ENCODE measurements at regions not wholly inside any gene's neighbourhood (a gene's known extent, or its start where the extent isn't known, plus 50 kb on each side); places are given as distances from the start of the nearest gene placed in this dataset.
"Not testable (repeated sequence)": the region's sequence is repeated elsewhere in the genome, so short reads cannot be mapped to it uniquely, and the experiment has no call there.

DNA sequence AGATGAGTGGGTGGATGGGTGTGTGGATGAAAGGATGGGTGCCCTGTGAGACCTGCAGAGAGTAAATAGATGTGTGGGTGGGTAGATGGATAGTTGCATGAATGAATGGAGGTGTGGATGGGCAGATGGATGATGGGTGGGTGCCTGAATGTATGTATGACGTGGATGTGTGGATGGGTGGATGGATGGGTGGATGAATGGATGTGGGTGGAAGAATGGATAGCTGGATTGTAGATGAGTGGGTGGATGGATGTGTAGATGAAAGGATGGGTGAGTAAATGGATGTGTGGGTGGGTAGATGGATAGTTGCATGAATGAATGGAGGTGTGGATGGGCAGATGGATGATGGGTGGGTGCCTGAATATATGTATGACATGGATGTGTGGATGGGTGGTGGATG is 374.7 kb downstream of the BRD1 start:
- not testable (repeated sequence) for H3K36me3 ChIP-seq (ENCODE audit: control insufficient read depth, insufficient read depth, low read length); H3K9me3 ChIP-seq (ENCODE audit: control insufficient read depth, low read length); H3K27me3 ChIP-seq (replicated peaks; ENCODE audit: control insufficient read depth, insufficient read depth, low read length, poor library complexity, severe bottlenecking)

DNA sequence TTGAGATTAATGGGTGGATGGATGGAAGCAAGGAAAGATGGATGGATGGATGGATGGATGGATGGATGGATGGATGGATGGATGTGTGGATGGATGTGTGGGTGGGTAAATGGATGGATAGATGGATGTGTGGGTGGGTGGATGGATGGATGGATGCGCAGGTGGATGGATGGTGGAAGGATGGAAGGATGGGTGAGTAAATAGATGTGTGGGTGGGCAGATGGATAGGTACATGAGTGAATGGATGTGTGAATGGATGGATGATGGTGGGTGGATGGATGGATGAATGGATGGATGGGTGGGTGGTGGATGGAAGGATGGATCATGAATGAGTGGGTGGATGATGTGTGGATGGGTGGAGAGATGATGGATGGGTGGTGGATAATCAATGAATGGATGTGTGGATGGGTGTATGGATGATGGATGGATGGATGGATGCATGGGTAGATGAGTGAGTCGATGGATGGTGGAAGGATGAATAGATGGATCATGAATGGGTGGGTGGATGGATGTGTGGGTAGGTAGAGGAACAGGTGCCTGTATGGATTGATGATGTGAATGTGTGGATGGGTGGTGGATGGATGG is 375.2 kb downstream of the BRD1 start:
- H3K4me1 ChIP-seq (ENCODE audit: control insufficient read depth, insufficient read depth, low read length, poor library complexity, severe bottlenecking) = no peaks in the 10 kb centered on the region
- no peaks in the 10 kb centered on the region for H3K36me3 ChIP-seq (ENCODE audit: control insufficient read depth, insufficient read depth, low read length)
- H3K4me3 ChIP-seq (ENCODE audit: insufficient read depth, low read depth, low read length, poor library complexity, severe bottlenecking) = no peak overlapping the region
- H3K27ac ChIP-seq (ENCODE audit: insufficient read depth, low read length, poor library complexity, severe bottlenecking) = no peak overlapping the region
- H3K27me3 ChIP-seq (replicated peaks; ENCODE audit: control insufficient read depth, insufficient read depth, low read length, poor library complexity, severe bottlenecking) = peaks cover 4% of the 10 kb centered on the region
- no peak for DNase-seq
- H3K9me3 ChIP-seq (ENCODE audit: control insufficient read depth, low read length) = no peaks in the 10 kb centered on the region

More for the DNA sequence above, 374.7 kb downstream of the BRD1 start:
- H3K27ac ChIP-seq (ENCODE audit: insufficient read depth, low read length, poor library complexity, severe bottlenecking); DNase-seq; H3K4me3 ChIP-seq (ENCODE audit: insufficient read depth, low read depth, low read length, poor library complexity, severe bottlenecking); H3K4me1 ChIP-seq (ENCODE audit: control insufficient read depth, insufficient read depth, low read length, poor library complexity, severe bottlenecking): not testable (repeated sequence)

DNA sequence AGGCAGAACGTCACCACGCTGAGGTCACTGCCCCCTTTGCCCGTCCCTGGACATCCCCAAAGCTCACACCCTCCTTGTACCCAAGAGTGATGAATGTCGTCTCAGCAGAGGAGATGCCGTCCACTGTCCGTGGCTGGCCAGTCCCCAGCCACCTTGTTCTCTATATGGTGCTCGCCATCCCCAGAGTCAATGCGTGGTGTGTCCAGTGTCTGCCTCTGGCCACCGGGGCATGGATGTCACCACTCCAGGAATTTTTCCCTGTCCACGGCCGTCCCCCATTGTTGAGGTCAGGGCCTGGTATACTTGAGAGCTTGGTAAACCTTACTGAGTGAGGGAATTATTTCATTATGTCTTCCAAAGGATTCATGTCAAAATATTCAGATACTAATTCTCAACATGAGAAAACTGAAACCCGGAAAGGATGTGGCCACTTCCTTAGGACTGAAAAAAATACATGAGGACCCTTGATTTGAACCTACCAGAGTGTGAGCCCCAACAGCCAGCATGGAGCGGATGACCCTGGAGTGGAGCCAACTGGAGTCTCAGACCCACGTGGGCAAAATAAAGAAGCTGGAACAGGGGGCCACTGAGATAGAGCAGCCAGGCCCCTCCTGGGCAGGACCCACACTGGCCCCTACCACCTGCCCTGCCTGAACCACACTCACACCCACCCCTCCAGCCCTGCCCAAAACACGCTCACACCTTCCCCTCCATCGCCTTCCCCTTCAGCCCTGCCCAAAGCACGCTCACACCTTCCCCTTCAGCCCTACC is 376.4 kb downstream of the BRD1 start:
- Histone ChIP-seq H3K9me3 (ENCODE audit: control insufficient read depth, low read length) (no peaks in the 10 kb centered on the region), H3K27ac (ENCODE audit: insufficient read depth, low read length, poor library complexity, severe bottlenecking) (no peak overlapping the region), H3K4me1 (ENCODE audit: control insufficient read depth, insufficient read depth, low read length, poor library complexity, severe bottlenecking) (no peaks in the 10 kb centered on the region), H3K4me3 (ENCODE audit: insufficient read depth, low read depth, low read length, poor library complexity, severe bottlenecking) (no peak overlapping the region), H3K27me3 (replicated peaks; ENCODE audit: control insufficient read depth, insufficient read depth, low read length, poor library complexity, severe bottlenecking) (peaks cover 4% of the 10 kb centered on the region), H3K36me3 (ENCODE audit: control insufficient read depth, insufficient read depth, low read length) (no peaks in the 10 kb centered on the region)
- DNase-seq = no peak

DNA sequence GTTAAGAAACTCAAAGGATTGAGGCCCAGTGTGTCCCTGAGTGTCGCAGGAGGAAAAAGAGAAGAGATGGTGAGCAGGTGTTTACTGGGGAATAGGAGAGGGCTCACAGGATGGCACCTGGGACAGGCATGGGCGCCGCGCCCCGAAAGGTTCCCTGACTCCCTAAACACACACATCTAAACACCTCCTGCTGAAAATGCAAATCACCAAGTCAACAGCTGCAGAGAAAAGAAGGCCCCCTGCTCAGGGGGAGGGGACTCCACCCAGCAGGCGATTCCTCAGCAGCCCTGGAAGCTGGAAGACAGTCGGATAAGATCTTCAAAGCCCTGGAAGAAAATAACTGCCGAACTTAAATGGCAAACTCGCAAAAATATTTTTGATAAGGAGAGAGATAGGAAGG is 377.2 kb downstream of the BRD1 start:
- DNase-seq = no peak
- H3K9me3 ChIP-seq (ENCODE audit: control insufficient read depth, low read length) = no peaks in the 10 kb centered on the region

DNA sequence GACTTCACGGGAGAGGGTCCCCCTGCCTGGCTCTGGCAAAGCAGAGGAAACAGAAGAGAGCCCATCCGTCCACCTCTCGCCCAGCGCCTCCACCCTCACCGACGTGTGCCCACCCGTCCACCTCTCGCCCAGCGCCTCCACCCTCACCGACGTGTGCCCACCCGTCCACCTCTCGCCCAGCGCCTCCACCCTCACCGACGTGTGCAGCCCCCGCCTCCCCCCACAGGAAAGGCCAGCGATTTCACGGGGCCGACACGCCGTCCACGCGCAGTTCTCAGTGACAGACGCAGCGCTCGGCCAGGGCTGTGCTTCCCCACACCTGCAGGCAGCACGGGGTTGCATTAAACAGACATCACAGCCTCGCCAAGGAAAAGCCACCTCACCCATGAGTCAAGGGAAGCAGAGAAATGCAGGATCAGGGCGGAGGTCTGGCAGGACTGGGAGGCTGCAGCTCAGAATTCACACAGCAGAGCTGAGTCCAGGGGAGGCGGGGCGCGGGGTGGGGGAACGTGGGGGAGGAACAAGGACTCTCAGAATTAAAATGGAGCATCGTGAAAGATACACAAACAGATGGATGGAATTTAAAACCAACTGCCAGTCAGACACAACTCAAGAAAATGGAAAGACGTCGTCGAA is 377.7 kb downstream of the BRD1 start:
- H3K4me3 ChIP-seq (ENCODE audit: insufficient read depth, low read depth, low read length, poor library complexity, severe bottlenecking) = no peak overlapping the region
- H3K4me1 ChIP-seq (ENCODE audit: control insufficient read depth, insufficient read depth, low read length, poor library complexity, severe bottlenecking) = no peaks in the 10 kb centered on the region
- H3K9me3 ChIP-seq (ENCODE audit: control insufficient read depth, low read length) = no peaks in the 10 kb centered on the region
- peaks cover 4% of the 10 kb centered on the region for H3K27me3 ChIP-seq (replicated peaks; ENCODE audit: control insufficient read depth, insufficient read depth, low read length, poor library complexity, severe bottlenecking)
- no peak overlapping the region for H3K27ac ChIP-seq (ENCODE audit: insufficient read depth, low read length, poor library complexity, severe bottlenecking)
- no peak for DNase-seq
- H3K36me3 ChIP-seq (ENCODE audit: control insufficient read depth, insufficient read depth, low read length) = no peaks in the 10 kb centered on the region

More for the DNA sequence above, 377.2 kb downstream of the BRD1 start:
- no peak overlapping the region for H3K4me3 ChIP-seq (ENCODE audit: insufficient read depth, low read depth, low read length, poor library complexity, severe bottlenecking)
- H3K27ac ChIP-seq (ENCODE audit: insufficient read depth, low read length, poor library complexity, severe bottlenecking) = no peak overlapping the region
- no peaks in the 10 kb centered on the region for H3K4me1 ChIP-seq (ENCODE audit: control insufficient read depth, insufficient read depth, low read length, poor library complexity, severe bottlenecking)
- H3K36me3 ChIP-seq (ENCODE audit: control insufficient read depth, insufficient read depth, low read length) = no peaks in the 10 kb centered on the region
- peaks cover 4% of the 10 kb centered on the region for H3K27me3 ChIP-seq (replicated peaks; ENCODE audit: control insufficient read depth, insufficient read depth, low read length, poor library complexity, severe bottlenecking)

DNA sequence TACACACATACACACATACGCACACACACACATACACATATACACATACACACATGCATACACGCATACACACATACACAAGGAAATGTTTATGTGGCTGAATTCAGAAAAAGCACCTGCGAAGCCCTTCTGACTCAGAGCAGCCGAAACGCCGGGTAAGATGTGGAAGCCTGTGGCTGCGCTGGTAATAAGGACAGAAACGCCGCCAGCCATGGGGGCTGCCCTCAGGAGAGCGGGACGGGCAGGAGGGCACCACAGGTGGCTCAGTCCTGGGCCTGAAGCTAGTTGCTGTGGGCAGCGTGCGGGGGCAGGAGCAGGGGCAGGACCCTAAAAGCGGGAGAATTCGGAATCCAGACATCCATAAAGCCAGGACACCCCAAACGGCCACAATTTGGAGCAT is 378.3 kb downstream of the BRD1 start:
- H3K9me3 ChIP-seq (ENCODE audit: control insufficient read depth, low read length) = no peaks in the 10 kb centered on the region
- H3K36me3 ChIP-seq (ENCODE audit: control insufficient read depth, insufficient read depth, low read length) = no peaks in the 10 kb centered on the region
- H3K27ac ChIP-seq (ENCODE audit: insufficient read depth, low read length, poor library complexity, severe bottlenecking) = no peak overlapping the region
- peaks cover 4% of the 10 kb centered on the region for H3K27me3 ChIP-seq (replicated peaks; ENCODE audit: control insufficient read depth, insufficient read depth, low read length, poor library complexity, severe bottlenecking)
- DNase-seq = no peak
- H3K4me1 ChIP-seq (ENCODE audit: control insufficient read depth, insufficient read depth, low read length, poor library complexity, severe bottlenecking) = no peaks in the 10 kb centered on the region
- H3K4me3 ChIP-seq (ENCODE audit: insufficient read depth, low read depth, low read length, poor library complexity, severe bottlenecking) = no peak overlapping the region

DNA sequence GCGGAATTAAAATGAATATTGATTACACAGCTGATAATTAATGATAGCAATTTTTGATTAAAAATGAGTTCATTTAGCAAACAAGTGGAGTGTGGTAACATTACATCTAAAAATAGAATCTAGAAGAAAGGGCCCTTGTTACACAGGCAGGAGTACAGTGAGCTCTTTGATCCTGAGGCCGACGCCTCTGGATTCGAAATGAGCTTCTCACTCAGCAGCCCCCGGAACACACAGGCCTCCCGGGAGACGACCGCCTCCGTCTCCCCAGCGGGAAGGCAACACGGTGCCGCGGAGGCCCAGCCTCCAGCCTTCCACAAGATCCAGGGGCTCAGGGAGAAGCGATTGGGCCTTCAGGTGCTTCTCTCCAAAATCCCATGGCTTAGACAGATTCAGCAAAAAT is 379.1 kb downstream of the BRD1 start:
- no peaks in the 10 kb centered on the region for H3K36me3 ChIP-seq (ENCODE audit: control insufficient read depth, insufficient read depth, low read length)
- H3K4me3 ChIP-seq (ENCODE audit: insufficient read depth, low read depth, low read length, poor library complexity, severe bottlenecking) = no peak overlapping the region
- H3K9me3 ChIP-seq (ENCODE audit: control insufficient read depth, low read length) = no peaks in the 10 kb centered on the region
- peaks cover 4% of the 10 kb centered on the region for H3K27me3 ChIP-seq (replicated peaks; ENCODE audit: control insufficient read depth, insufficient read depth, low read length, poor library complexity, severe bottlenecking)
- H3K27ac ChIP-seq (ENCODE audit: insufficient read depth, low read length, poor library complexity, severe bottlenecking) = no peak overlapping the region
- no peaks in the 10 kb centered on the region for H3K4me1 ChIP-seq (ENCODE audit: control insufficient read depth, insufficient read depth, low read length, poor library complexity, severe bottlenecking)
- DNase-seq = no peak

DNA sequence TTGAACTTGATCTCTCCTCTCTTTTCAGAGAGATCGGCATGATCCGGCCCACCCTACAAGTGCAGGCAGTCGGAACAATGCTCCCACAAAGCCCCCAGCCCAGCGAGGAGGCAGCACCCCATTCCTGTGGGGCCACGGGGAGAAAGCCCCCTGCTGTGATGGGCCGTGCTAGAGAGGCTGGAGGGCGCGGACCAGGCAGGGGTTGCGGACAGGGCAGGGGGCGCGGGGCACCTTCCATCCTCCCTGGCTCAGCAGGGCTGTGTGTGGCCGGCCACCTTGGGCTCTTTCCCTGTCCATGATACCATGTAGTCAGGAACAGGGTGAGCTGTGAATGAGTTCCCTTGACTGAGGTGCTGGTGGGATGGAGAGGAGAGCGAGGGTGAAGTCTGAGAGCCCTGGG is 379.8 kb downstream of the BRD1 start:
- Histone ChIP-seq H3K27me3 (replicated peaks; ENCODE audit: control insufficient read depth, insufficient read depth, low read length, poor library complexity, severe bottlenecking) (peaks cover 4% of the 10 kb centered on the region), H3K27ac (ENCODE audit: insufficient read depth, low read length, poor library complexity, severe bottlenecking) (no peak overlapping the region), H3K36me3 (ENCODE audit: control insufficient read depth, insufficient read depth, low read length) (no peaks in the 10 kb centered on the region), H3K9me3 (ENCODE audit: control insufficient read depth, low read length) (no peaks in the 10 kb centered on the region), H3K4me1 (ENCODE audit: control insufficient read depth, insufficient read depth, low read length, poor library complexity, severe bottlenecking) (no peaks in the 10 kb centered on the region), H3K4me3 (ENCODE audit: insufficient read depth, low read depth, low read length, poor library complexity, severe bottlenecking) (no peak overlapping the region)
- DNase-seq = no peak

DNA sequence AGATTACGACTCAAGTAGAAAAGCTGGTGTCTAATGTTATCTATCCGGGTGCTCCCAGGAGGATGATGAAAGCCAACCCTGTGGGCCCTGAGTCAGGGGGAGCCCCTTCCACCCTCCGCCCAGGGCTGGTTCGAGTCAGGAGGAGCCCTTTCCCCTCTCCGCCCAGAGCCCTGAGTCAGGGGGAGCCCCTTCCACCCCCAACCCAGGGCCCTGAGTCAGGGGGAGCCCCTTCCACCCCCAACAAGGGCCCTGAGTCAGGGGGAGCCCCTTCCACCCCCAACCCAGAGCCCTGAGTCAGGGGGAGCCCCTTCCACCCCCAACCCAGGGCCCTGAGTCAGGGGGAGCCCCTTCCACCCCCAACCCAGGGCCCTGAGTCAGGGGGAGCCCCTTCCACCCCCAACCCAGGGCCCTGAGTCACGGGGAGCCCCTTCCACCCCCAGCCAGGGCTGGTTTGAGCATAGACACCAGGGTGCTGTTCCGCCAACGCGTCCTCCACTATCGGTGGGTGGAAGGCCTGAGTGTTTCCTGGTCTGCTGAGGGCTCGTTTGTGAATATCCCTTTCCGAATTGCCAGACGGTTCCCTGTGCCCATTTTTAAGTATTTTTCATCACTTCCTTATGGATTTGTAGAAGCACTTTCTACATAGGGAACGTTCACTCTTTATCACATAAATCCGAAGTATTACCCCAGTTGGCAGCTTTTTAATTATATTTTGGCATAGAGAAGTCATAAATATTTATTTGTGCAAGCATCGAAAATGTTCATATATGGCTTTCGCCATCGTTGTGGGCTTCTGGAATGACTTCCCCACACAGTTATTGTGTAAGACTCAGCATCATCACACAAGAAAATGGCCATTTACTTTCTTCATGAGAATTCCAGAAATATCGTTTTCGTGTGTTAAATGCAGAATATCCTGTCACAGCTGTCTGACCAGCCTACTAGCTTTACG is 380.6 kb downstream of the BRD1 start:
- Histone ChIP-seq H3K4me3 (ENCODE audit: insufficient read depth, low read depth, low read length, poor library complexity, severe bottlenecking) (no peak overlapping the region), H3K27me3 (replicated peaks; ENCODE audit: control insufficient read depth, insufficient read depth, low read length, poor library complexity, severe bottlenecking) (peaks cover 4% of the 10 kb centered on the region), H3K4me1 (ENCODE audit: control insufficient read depth, insufficient read depth, low read length, poor library complexity, severe bottlenecking) (no peaks in the 10 kb centered on the region), H3K36me3 (ENCODE audit: control insufficient read depth, insufficient read depth, low read length) (no peaks in the 10 kb centered on the region), H3K9me3 (ENCODE audit: control insufficient read depth, low read length) (no peaks in the 10 kb centered on the region), H3K27ac (ENCODE audit: insufficient read depth, low read length, poor library complexity, severe bottlenecking) (no peak overlapping the region)
- no peak for DNase-seq
